ENCODE measurements at regions not wholly inside any gene's neighbourhood (a gene's known extent, or its start where the extent isn't known, plus 50 kb on each side); places are given as distances from the start of the nearest gene placed in this dataset.
A peak's percentile ranks its signal among the peaks of the same experiment; 100 is the strongest.

- FAIRE-seq, result no peak
Observed at GRCh38 chr14:53336729-53337128, 183.6 kb upstream of the DDHD1 start.

GRCh38 chr14:53333809-53334208, 180.7 kb upstream of the DDHD1 start:
- no peak for FAIRE-seq

- no peak for FAIRE-seq
Observed at GRCh38 chr14:53331921-53332320, 178.8 kb upstream of the DDHD1 start.

- no peak for FAIRE-seq
Observed at GRCh38 chr14:53331247-53331646, 178.1 kb upstream of the DDHD1 start.

- FAIRE-seq, result no peak
Observed at GRCh38 chr14:53330441-53330840, 177.3 kb upstream of the DDHD1 start.

GRCh38 chr14:53328841-53329240, 175.7 kb upstream of the DDHD1 start:
- no peak for FAIRE-seq

- FAIRE-seq, result no peak
Observed at GRCh38 chr14:53327716-53328115, 174.6 kb upstream of the DDHD1 start.

- FAIRE-seq, result no peak
Observed at GRCh38 chr14:53325176-53325806, 172.2 kb upstream of the DDHD1 start.

- no peak for FAIRE-seq
Observed at GRCh38 chr14:53316504-53316903, 163.4 kb upstream of the DDHD1 start.

- FAIRE-seq, result no peak
Observed at GRCh38 chr14:53310412-53310811, 157.3 kb upstream of the DDHD1 start.

GRCh38 chr14:53306911-53307310, 153.8 kb upstream of the DDHD1 start:
- FAIRE-seq, result no peak

- FAIRE-seq, result peak; percentile 67
Observed at GRCh38 chr14:53306267-53306721, 153.2 kb upstream of the DDHD1 start.

- no peak for FAIRE-seq
Observed at GRCh38 chr14:53304726-53305381, 151.7 kb upstream of the DDHD1 start.

- peak; percentile 78 for FAIRE-seq
Observed at GRCh38 chr14:53295985-53296582, 143.0 kb upstream of the DDHD1 start.

- no peak for FAIRE-seq
Observed at GRCh38 chr14:53295372-53295771, 142.2 kb upstream of the DDHD1 start.

- FAIRE-seq, result no peak
Observed at GRCh38 chr14:53286301-53286700, 133.2 kb upstream of the DDHD1 start.

GRCh38 chr14:53285821-53286220, 132.7 kb upstream of the DDHD1 start:
- no peak for FAIRE-seq

- FAIRE-seq, result no peak
Observed at GRCh38 chr14:53285064-53285463, 131.9 kb upstream of the DDHD1 start.

- FAIRE-seq, result no peak
Observed at GRCh38 chr14:53278602-53279506, 125.7 kb upstream of the DDHD1 start.

GRCh38 chr14:53273671-53274072, 120.5 kb upstream of the DDHD1 start:
- FAIRE-seq, result no peak

- no peak for FAIRE-seq
Observed at GRCh38 chr14:53265025-53265424, 111.9 kb upstream of the DDHD1 start.

GRCh38 chr14:53260928-53261327, 107.8 kb upstream of the DDHD1 start:
- FAIRE-seq, result no peak

- no peak for FAIRE-seq
Observed at GRCh38 chr14:53260286-53260685, 107.2 kb upstream of the DDHD1 start.
